DND-41 (cell line): ENCODE measurements at regions not wholly inside any gene's neighbourhood (a gene's known extent, or its start where the extent isn't known, plus 50 kb on each side); places are given as distances from the start of the nearest gene placed in this dataset.

ENCODE experiments used
- ATAC-seq: fragments of 200-7000 bp; cut with Tn5 transposase; 3 replicates; pipeline ENCODE4 v1.9.1; 2021; ENCODE audit warnings: low read depth; ENCODE audit not compliant: insufficient read depth
- DNase-seq: peaks from one replicate; pipeline ENCODE4 v3.0.0-alpha.2; 2020
- H2AFZ ChIP-seq: 2 replicates; pipeline ENCODE4 v1.6.0; 2012; ENCODE audit warnings: low read depth, low read length
- H3K27ac ChIP-seq: 2 replicates; pipeline ENCODE4 v1.5.1; 2012; ENCODE audit warnings: low read length, inconsistent platforms
- H3K27me3 ChIP-seq: fragments of 200-600 bp; sonication (generic); 2 replicates; pipeline ENCODE4 v1.6.0; 2012; ENCODE audit warnings: low read length, mild to moderate bottlenecking, inconsistent platforms; ENCODE audit not compliant: insufficient read depth, poor library complexity
- H3K36me3 ChIP-seq: 2 replicates; pipeline ENCODE4 v1.5.1; 2012; ENCODE audit warnings: low read length, inconsistent platforms; ENCODE audit not compliant: insufficient read depth
- H3K4me1 ChIP-seq: 2 replicates; pipeline ENCODE4 v1.5.1; 2012; ENCODE audit warnings: mild to moderate bottlenecking, low read length; ENCODE audit not compliant: insufficient read depth
- H3K4me2 ChIP-seq: 2 replicates; pipeline ENCODE4 v1.6.0; 2012; ENCODE audit warnings: mild to moderate bottlenecking, moderate library complexity, low read length, inconsistent platforms; ENCODE audit not compliant: insufficient read depth
- H3K4me3 ChIP-seq, 2 experiments: fragments of 200-600 bp in 1 of 2; shearing (Covaris generic) in 1 of 2; 2 replicates each; pipeline ENCODE4 v1.5.1; 2012 to 2016; ENCODE audit warnings: inconsistent platforms in 2 of 2, low read length in 2 of 2, mild to moderate bottlenecking in 2 of 2, low read depth in 1 of 2, moderate library complexity in 1 of 2
- H3K79me2 ChIP-seq: 2 replicates; pipeline ENCODE4 v1.6.0; 2012; ENCODE audit warnings: low read length, inconsistent platforms; ENCODE audit not compliant: insufficient read depth
- H3K9ac ChIP-seq: 2 replicates; pipeline ENCODE4 v1.6.0; 2012; ENCODE audit warnings: low read depth, mild to moderate bottlenecking, inconsistent platforms, low read length, moderate library complexity
- H3K9me3 ChIP-seq: 2 replicates; pipeline ENCODE4 v1.5.1; 2012; ENCODE audit warnings: low read length, moderate library complexity, mild to moderate bottlenecking, inconsistent platforms; ENCODE audit not compliant: insufficient read depth, severe bottlenecking
- H4K20me1 ChIP-seq: 2 replicates; pipeline ENCODE4 v1.6.0; 2012; ENCODE audit warnings: low read length; ENCODE audit not compliant: insufficient read depth
- EZH2 ChIP-seq: IDR thresholded peaks from 3 replicates; pipeline ENCODE4 v1.6.1; 2012; ENCODE audit warnings: borderline replicate concordance, low read depth, mild to moderate bottlenecking, moderate library complexity, low read length, inconsistent platforms; ENCODE audit not compliant: severe bottlenecking
- TF ChIP-seq, protein P1 (sequence below): IDR thresholded peaks from 2 replicates; pipeline ENCODE4 v1.5.1; 2012; ENCODE audit warnings: borderline replicate concordance, low read length, moderate library complexity, mild to moderate bottlenecking; ENCODE audit not compliant: poor library complexity, severe bottlenecking; ENCODE audit errors: extremely low read depth

DNA sequence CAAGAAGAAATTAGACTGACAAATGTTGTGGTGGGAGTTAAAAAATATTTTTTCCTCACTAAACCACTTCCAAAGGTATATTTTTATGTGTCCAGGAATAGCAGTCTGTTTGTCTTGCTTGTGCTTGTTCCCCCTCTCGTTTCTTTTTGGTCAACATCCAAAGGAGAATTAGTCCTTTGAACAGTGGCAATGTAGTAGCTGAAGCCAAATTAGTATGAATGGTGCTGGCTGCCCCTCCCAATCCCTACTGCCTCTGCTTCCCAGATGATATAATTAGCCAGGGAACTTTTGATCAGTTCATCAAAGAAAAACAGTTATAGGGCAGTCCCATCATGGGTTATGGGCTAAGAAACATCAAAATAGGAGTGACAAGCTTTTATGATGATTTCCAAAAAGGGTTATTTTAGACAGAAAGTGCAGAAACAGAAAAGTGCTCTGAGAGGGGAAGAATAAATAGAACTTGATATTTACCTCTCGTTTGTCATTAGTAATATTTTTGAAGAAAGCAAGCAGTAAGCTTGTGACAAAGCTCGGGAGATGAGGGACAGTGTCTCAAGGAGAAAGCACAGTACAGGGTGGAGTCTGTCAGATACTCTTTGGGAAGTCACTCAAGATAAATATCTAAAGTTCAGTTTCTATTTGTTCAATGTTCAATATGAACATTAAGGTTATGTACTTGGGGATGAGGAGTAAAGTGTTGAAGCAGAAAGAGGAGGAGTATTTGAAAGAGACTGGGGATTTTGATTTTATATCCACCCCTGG, 239.1 kb downstream of the HLX start:
- Histone ChIP-seq H4K20me1 (no peaks in the 10 kb centered on the region), H3K4me3 (no peak overlapping the region), H3K27me3 (no peaks in the 10 kb centered on the region), H3K36me3 (no peaks in the 10 kb centered on the region), H3K79me2 (no peaks in the 10 kb centered on the region), H3K4me1 (no peaks in the 10 kb centered on the region), H3K9ac (no peak overlapping the region), H3K4me2 (no peak overlapping the region), H3K9me3 (no peaks in the 10 kb centered on the region), H3K27ac (no peak overlapping the region), H2AFZ (no peak overlapping the region)
- DNase-seq, result no peak
- no peak for ATAC-seq
- TF ChIP-seq EZH2, result no peak
- TF ChIP-seq, protein P1, sequence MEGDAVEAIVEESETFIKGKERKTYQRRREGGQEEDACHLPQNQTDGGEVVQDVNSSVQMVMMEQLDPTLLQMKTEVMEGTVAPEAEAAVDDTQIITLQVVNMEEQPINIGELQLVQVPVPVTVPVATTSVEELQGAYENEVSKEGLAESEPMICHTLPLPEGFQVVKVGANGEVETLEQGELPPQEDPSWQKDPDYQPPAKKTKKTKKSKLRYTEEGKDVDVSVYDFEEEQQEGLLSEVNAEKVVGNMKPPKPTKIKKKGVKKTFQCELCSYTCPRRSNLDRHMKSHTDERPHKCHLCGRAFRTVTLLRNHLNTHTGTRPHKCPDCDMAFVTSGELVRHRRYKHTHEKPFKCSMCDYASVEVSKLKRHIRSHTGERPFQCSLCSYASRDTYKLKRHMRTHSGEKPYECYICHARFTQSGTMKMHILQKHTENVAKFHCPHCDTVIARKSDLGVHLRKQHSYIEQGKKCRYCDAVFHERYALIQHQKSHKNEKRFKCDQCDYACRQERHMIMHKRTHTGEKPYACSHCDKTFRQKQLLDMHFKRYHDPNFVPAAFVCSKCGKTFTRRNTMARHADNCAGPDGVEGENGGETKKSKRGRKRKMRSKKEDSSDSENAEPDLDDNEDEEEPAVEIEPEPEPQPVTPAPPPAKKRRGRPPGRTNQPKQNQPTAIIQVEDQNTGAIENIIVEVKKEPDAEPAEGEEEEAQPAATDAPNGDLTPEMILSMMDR, result no peak

DNA sequence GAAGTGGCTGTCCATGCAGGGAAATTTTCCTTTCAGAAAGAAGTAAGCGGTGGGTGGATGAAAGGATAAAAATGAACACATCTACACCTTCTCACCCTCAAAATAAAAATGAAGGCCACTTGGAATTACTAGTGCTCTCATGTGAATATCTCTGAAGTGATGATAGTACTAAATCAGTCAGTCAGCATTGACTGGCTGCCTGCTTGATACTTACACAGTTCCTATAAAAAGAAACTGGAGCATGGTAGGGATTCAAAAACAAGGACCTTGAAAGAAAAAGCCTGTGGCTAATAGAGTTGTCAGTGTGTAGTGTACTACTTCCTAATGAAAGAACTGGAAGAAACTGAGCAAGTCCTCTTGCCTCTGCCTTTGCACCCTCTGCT, 239.7 kb downstream of the HLX start:
- H2AFZ ChIP-seq, result no peak overlapping the region
- H3K9ac ChIP-seq, result no peak overlapping the region
- H3K9me3 ChIP-seq, result no peaks in the 10 kb centered on the region
- no peak overlapping the region for H3K27ac ChIP-seq
- H4K20me1 ChIP-seq, result no peaks in the 10 kb centered on the region
- H3K4me3 ChIP-seq, result no peak overlapping the region
- H3K4me1 ChIP-seq, result no peaks in the 10 kb centered on the region
- no peaks in the 10 kb centered on the region for H3K36me3 ChIP-seq
- no peak for ATAC-seq
- TF ChIP-seq EZH2, result no peak
- TF ChIP-seq, protein P1, result no peak
- no peak for DNase-seq
- no peak overlapping the region for H3K4me2 ChIP-seq
- no peaks in the 10 kb centered on the region for H3K27me3 ChIP-seq
- H3K79me2 ChIP-seq, result no peaks in the 10 kb centered on the region

DNA sequence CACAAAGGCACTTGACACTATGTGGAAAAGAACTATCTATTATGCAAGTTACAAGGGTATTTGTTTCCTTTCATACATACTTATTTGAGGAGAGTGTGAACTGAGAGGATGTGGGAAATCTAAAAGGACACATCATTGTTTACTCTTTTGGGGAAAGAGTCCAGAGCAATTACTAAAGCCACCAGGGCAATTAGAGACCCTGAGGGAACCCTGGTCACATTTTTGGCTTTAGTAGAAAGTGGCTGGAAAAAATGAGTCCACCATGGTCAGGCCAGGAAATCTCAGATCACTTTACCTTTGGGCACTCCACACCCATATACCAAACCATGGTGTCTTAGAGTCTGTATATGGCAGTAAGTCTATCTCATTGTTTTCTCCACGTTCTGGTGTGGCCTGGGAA, 243.3 kb downstream of the HLX start:
- Histone ChIP-seq H3K36me3 (no peaks in the 10 kb centered on the region), H3K9ac (no peak overlapping the region), H3K27me3 (no peaks in the 10 kb centered on the region), H3K79me2 (no peaks in the 10 kb centered on the region), H4K20me1 (no peaks in the 10 kb centered on the region), H3K4me1 (no peaks in the 10 kb centered on the region), H3K27ac (no peak overlapping the region), H3K4me2 (no peak overlapping the region), H3K4me3 (no peak overlapping the region), H3K9me3 (no peaks in the 10 kb centered on the region), H2AFZ (no peak overlapping the region)
- ATAC-seq, result no peak
- DNase-seq, result no peak
- no peak for TF ChIP-seq EZH2
- TF ChIP-seq, protein P1, result no peak
